Retinal pigment epithelial cell (primary cell): ENCODE measurements at regions not wholly inside any gene's neighbourhood (a gene's known extent, or its start where the extent isn't known, plus 50 kb on each side); places are given as distances from the start of the nearest gene placed in this dataset.

Experiments
- DNase-seq: peaks from one replicate; pipeline ENCODE4 v3.0.0-alpha.2; 2010; ENCODE audit warnings: low read depth
- H3K4me3 ChIP-seq: 2 replicates; pipeline ENCODE4 v1.5.1; 2011; ENCODE audit warnings: mild to moderate bottlenecking, low read length, control low read depth, moderate library complexity
- CTCF ChIP-seq: conservative IDR thresholded peaks from 2 replicates; pipeline ENCODE4 v1.5.1; 2011; ENCODE audit warnings: low read depth, low read length, control low read depth, inconsistent platforms

GRCh38 chr2:12934146-12934756 is 217.5 kb downstream of the TRIB2 start:
- no peak overlapping the region for H3K4me3 ChIP-seq
- DNase-seq: no peak
- no peak for TF ChIP-seq CTCF

DNA sequence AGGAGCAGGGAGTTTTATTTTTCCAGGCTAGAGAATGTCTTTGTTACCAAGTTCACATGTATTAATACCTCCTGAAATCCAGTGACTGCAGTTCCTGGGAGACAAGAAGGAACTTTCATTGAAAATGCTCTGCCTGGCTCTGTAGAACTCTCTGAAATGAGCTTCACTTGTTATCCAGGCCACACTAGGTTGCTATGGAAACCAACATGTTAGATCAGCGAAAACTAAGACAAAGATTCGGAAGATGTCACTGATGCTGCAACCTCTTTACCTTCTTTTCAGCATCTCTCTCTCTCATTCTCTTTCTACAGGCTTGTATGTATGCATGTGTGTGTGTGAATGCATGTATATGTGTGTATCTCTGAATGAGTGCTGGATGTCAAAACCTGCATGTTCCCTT is 218.5 kb downstream of the TRIB2 start:
- no peak for TF ChIP-seq CTCF
- H3K4me3 ChIP-seq: no peak overlapping the region
- DNase-seq: no peak

DNA sequence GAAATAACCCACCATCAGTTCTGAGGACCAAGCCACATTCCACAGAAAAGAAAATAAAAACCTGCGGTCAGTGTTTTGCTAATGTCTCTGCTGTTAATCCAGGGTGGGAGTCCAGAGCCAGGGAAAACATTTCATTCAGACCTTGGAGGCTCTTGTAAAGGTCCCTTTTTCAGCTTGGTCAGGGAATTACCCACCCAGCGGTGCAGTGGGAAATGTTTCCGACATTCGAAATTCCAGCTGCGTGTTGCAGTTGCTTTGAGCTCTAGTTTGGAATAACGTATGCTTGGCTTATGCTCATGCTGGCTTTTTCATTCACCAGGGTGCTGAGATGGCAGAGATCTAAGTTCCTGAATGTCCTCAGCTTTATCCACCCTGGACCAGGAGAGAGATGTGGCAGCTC is 219.1 kb downstream of the TRIB2 start:
- DNase-seq: no peak
- H3K4me3 ChIP-seq: no peak overlapping the region

GRCh38 chr2:12941203-12941602 is 224.5 kb downstream of the TRIB2 start:
- H3K4me3 ChIP-seq: no peak overlapping the region
- no peak for DNase-seq
- no peak for TF ChIP-seq CTCF

More for the DNA sequence above, 219.1 kb downstream of the TRIB2 start:
- TF ChIP-seq CTCF: no peak

DNA sequence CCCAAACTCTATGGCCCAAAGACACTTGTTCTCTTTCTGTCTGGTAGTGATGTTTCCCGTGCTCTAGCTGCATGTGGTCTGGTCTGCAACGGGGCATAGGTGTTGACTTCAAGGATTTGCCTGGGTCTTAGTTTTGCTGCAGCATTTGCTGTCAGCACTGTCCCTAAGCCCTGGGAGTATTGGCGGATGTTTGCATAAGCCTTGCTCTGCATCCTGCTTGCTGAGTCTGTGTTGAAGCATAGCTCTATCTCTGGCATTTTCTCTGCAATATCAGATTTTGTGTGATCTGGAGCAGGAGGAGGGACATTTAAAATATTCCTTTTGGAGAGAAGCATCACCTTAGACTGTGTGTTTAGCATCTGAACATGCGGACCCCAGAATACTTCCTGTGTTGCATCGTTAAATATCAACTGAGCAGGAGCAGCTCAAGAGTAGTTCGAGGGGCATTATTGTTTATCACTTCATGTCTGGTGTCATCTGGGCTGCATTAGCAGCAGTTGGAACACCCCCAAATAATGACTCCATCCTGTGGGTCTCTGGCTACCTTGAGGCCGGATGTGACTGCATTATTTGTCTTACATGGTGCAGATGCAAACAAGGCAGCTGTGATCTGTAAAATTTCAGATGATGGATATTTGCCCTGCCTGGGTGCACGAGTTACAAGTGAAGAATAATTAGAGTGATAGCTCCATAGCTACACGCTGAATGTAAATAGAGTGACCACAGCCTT is 231.7 kb downstream of the TRIB2 start:
- H3K4me3 ChIP-seq: no peak overlapping the region
- DNase-seq: no peak
- no peak for TF ChIP-seq CTCF

GRCh38 chr2:12948961-12949353 is 232.2 kb downstream of the TRIB2 start:
- no peak for TF ChIP-seq CTCF
- H3K4me3 ChIP-seq: no peak overlapping the region
- DNase-seq: no peak

DNA sequence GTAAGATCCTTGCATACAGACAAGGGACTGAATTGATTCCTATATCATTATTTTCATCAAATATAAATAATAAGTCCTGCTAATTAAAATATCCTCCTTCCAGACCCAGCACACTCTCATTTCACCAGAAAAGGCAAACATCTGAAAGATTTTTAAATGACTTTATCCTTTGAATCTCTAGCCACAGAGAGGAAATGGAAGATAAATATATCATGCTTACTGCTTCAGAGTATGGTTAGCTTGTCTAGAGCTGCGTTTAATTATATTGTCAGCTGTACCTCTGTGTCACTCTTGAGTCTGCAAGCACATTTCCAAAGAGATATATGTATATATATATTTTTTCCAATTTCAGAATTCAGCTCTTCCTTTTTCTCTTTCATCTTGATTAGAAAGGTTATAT is 232.7 kb downstream of the TRIB2 start:
- DNase-seq: no peak
- TF ChIP-seq CTCF: no peak
- H3K4me3 ChIP-seq: no peak overlapping the region
